DMS53 treated with DMSO at 0.1 percent for 48 hours (cell line): ENCODE measurements at regions not wholly inside any gene's neighbourhood (a gene's known extent, or its start where the extent isn't known, plus 50 kb on each side); places are given as distances from the start of the nearest gene placed in this dataset.

ENCODE experiments used
- DNase-seq: peaks from one replicate; lab custom pipeline; 2025; ENCODE audit not compliant: unreplicated experiment; lab: John Stamatoyannopoulos, UW

- no peak for DNase-seq
Measured at GRCh38 chr3:18886331-18886730, 262.0 kb upstream of the KCNH8 start.

- no peak for DNase-seq
Measured at GRCh38 chr3:18885612-18886011, 262.7 kb upstream of the KCNH8 start.

- DNase-seq = no peak
Measured at GRCh38 chr3:18883571-18883970, 264.7 kb upstream of the KCNH8 start.

- DNase-seq = no peak
Measured at GRCh38 chr3:18880691-18881090, 267.6 kb upstream of the KCNH8 start.

GRCh38 chr3:18872466-18872865, 275.8 kb upstream of the KCNH8 start:
- no peak for DNase-seq

- no peak for DNase-seq
Measured at GRCh38 chr3:18870642-18871041, 277.7 kb upstream of the KCNH8 start.

- no peak for DNase-seq
Measured at GRCh38 chr3:18870074-18870640, 278.2 kb upstream of the KCNH8 start.

GRCh38 chr3:18868911-18869689, 279.2 kb upstream of the KCNH8 start:
- DNase-seq = no peak

GRCh38 chr3:18866899-18867298, 281.4 kb upstream of the KCNH8 start:
- no peak for DNase-seq

- DNase-seq = no peak
Measured at GRCh38 chr3:18864933-18865731, 283.2 kb upstream of the KCNH8 start.

GRCh38 chr3:18862077-18862476, 286.2 kb upstream of the KCNH8 start:
- no peak for DNase-seq

- DNase-seq = no peak
Measured at GRCh38 chr3:18861137-18861536, 287.2 kb upstream of the KCNH8 start.

- DNase-seq = no peak
Measured at GRCh38 chr3:18853269-18853668, 295.0 kb upstream of the KCNH8 start.

GRCh38 chr3:18847583-18848197, 300.6 kb upstream of the KCNH8 start:
- DNase-seq = peak; percentile 9

- DNase-seq = no peak
Measured at GRCh38 chr3:18843983-18844382, 304.3 kb upstream of the KCNH8 start.

GRCh38 chr3:18843188-18843587, 305.1 kb upstream of the KCNH8 start:
- DNase-seq = no peak

GRCh38 chr3:18841422-18842343, 306.6 kb upstream of the KCNH8 start:
- DNase-seq = no peak

- DNase-seq = no peak
Measured at GRCh38 chr3:18840535-18841137, 307.7 kb upstream of the KCNH8 start.

- no peak for DNase-seq
Measured at GRCh38 chr3:18838758-18839157, 309.6 kb upstream of the KCNH8 start.

- DNase-seq = no peak
Measured at GRCh38 chr3:18837137-18837755, 311.1 kb upstream of the KCNH8 start.
